Liver (tissue), 8 donors: ENCODE measurements at regions not wholly inside any gene's neighbourhood (a gene's known extent, or its start where the extent isn't known, plus 50 kb on each side); places are given as distances from the start of the nearest gene placed in this dataset.

Source experiments
- DNase-seq: peaks from one replicate; pipeline ENCODE4 v3.0.0-alpha.2; 2017; ENCODE audit warnings: low spot score
- H3K27ac ChIP-seq, 2 donors: one replicate each; pipeline ENCODE4 v1.7.0; 2013; ENCODE audit warnings: inconsistent platforms in 2 of 2, low read length in 2 of 2, control low read depth in 1 of 2, low read depth in 1 of 2, mild to moderate bottlenecking in 1 of 2
- H3K27me3 ChIP-seq, 4 donors: one replicate each; pipeline versions ENCODE4 v1.6.1 to v1.7.0; 2013; ENCODE audit warnings: low read length in 3 of 4, inconsistent platforms in 1 of 4, mild to moderate bottlenecking in 1 of 4, moderate library complexity in 1 of 4; ENCODE audit not compliant: control insufficient read depth in 4 of 4, insufficient read depth in 4 of 4
- H3K36me3 ChIP-seq, 4 donors: one replicate each; pipeline versions ENCODE4 v1.6.1 to v1.7.0; 2013; ENCODE audit warnings: low read length in 3 of 4, mild to moderate bottlenecking in 3 of 4, low read depth in 1 of 4, moderate library complexity in 1 of 4; ENCODE audit not compliant: control insufficient read depth in 4 of 4, insufficient read depth in 3 of 4
- H3K4me1 ChIP-seq, 4 donors: one replicate each; pipeline versions ENCODE4 v1.6.1 to v1.7.0; 2013; ENCODE audit warnings: low read length in 3 of 4, mild to moderate bottlenecking in 3 of 4, moderate library complexity in 1 of 4; ENCODE audit not compliant: control insufficient read depth in 4 of 4, insufficient read depth in 4 of 4
- H3K4me3 ChIP-seq, 3 donors: one replicate each; pipeline versions ENCODE4 v1.6.1 to v1.7.0; 2013; ENCODE audit warnings: low read length in 3 of 3, control low read depth in 1 of 3, low read depth in 1 of 3, mild to moderate bottlenecking in 1 of 3
- H3K9ac ChIP-seq, 2 donors: one replicate each; pipeline ENCODE4 v1.7.0; 2013; ENCODE audit warnings: low read length in 2 of 2, mild to moderate bottlenecking in 2 of 2, moderate library complexity in 2 of 2, control low read depth in 1 of 2, low read depth in 1 of 2
- H3K9me3 ChIP-seq, 4 donors: one replicate each; pipeline versions ENCODE4 v1.6.1 to v1.7.0; 2013; ENCODE audit warnings: low read length in 3 of 4; ENCODE audit not compliant: control insufficient read depth in 4 of 4
- CTCF ChIP-seq: fragments of 150-350 bp; IDR thresholded peaks from 2 replicates; pipeline ENCODE4 v1.5.1; 2017; ENCODE audit warnings: improper control_type of control experiment, low read depth, low read length; ENCODE audit not compliant: missing input control
- EGR1 ChIP-seq, 2 donors: IDR thresholded peaks; 2 replicates each; pipeline ENCODE4 v1.6.1; 2016 to 2018; ENCODE audit warnings: antibody characterized with exemption in 2 of 2, low read depth in 2 of 2
- FOXA1 ChIP-seq: IDR thresholded peaks from 2 replicates; pipeline ENCODE4 v1.6.1; 2016; ENCODE audit warnings: antibody characterized with exemption
- FOXA2 ChIP-seq: IDR thresholded peaks from 2 replicates; pipeline ENCODE4 v1.6.1; 2016; ENCODE audit warnings: antibody characterized with exemption
- GABPA ChIP-seq, 2 donors: IDR thresholded peaks in 1 of 2; conservative IDR thresholded peaks in 1 of 2; 2 replicates each; pipeline ENCODE4 v1.6.1; 2016; ENCODE audit warnings: antibody characterized with exemption in 2 of 2, mild to moderate bottlenecking in 1 of 2, moderate library complexity in 1 of 2
- HNF4A ChIP-seq, 2 donors: conservative IDR thresholded peaks; 2 replicates each; pipeline ENCODE4 v1.6.1; 2016; ENCODE audit warnings: antibody characterized with exemption in 2 of 2, mild to moderate bottlenecking in 2 of 2
- HNF4G ChIP-seq: IDR thresholded peaks from 2 replicates; pipeline ENCODE4 v1.6.1; 2016; ENCODE audit warnings: antibody characterized with exemption
- JUND ChIP-seq, 2 donors: IDR thresholded peaks; 2 replicates each; pipeline ENCODE4 v1.6.1; 2016; ENCODE audit warnings: antibody characterized with exemption in 2 of 2
- MAX ChIP-seq: IDR thresholded peaks from 2 replicates; pipeline ENCODE4 v1.6.1; 2016; ENCODE audit warnings: antibody characterized with exemption
- NR2F2 ChIP-seq: IDR thresholded peaks from 2 replicates; pipeline ENCODE4 v1.6.1; 2016; ENCODE audit warnings: antibody characterized with exemption
- RAD21 ChIP-seq, 2 donors: IDR thresholded peaks; 2 replicates each; pipeline ENCODE4 v1.6.1; 2016; ENCODE audit warnings: antibody characterized with exemption in 2 of 2, mild to moderate bottlenecking in 2 of 2
- RXRA ChIP-seq, 2 donors: IDR thresholded peaks; 2 replicates each; pipeline ENCODE4 v1.6.1; 2017 to 2018; ENCODE audit warnings: antibody characterized with exemption in 2 of 2, mild to moderate bottlenecking in 1 of 2
- SP1 ChIP-seq: IDR thresholded peaks from 2 replicates; pipeline ENCODE4 v1.6.1; 2018; ENCODE audit warnings: antibody characterized with exemption, mild to moderate bottlenecking
- ZBTB33 ChIP-seq: IDR thresholded peaks from 2 replicates; pipeline ENCODE4 v1.6.1; 2016; ENCODE audit warnings: antibody characterized with exemption
- WGBS: extraction: QIAGEN DNeasy Blood & Tissue Kit; methylation state at CpG from one replicate; pipeline ENCODE4 v1.1.7; 2013; 5-methylcytosine and 5-hydroxymethylcytosine counted together
- donor health status: healthy.
- donor health status: healthy.
- donor health status: healthy.
- donor health status: healthy.
- donor health status: healthy.

GRCh38 chr1:173103006-173103405 lies 52.3 kb upstream of the TNFSF18 start:
- H3K4me3 ChIP-seq, result no peak overlapping the region
- TF ChIP-seq MAX (no peak), GABPA (IDR thresholded peaks at IDR 0.05 in 1 of 2, conservative IDR thresholded peaks at IDR 0.05 in 1 of 2) (no peak), NR2F2 (no peak), RAD21 (IDR thresholded peaks at IDR 0.05) (no peak), CTCF (no peak), RXRA (IDR thresholded peaks at IDR 0.05) (no peak), HNF4A (conservative IDR thresholded peaks at IDR 0.05) (no peak), EGR1 (IDR thresholded peaks at IDR 0.05; ENCODE audit: low read depth in 2 of 2) (no peak), ZBTB33 (no peak)
- no peaks in the 10 kb centered on the region for H3K36me3 ChIP-seq
- H3K4me1 ChIP-seq, result no peaks in the 10 kb centered on the region
- WGBS, result 96% methylated on average over 2 of the region's 2 CpGs
- no peak overlapping the region for H3K27ac ChIP-seq
- no peak overlapping the region for H3K9ac ChIP-seq
- DNase-seq, result no peak
- H3K9me3 ChIP-seq, result peaks cover 0 to 6% (median 2%) of the 10 kb centered on the region in 4 donors
- H3K27me3 ChIP-seq, result no peaks in the 10 kb centered on the region

- TF ChIP-seq NR2F2 (no peak), JUND (IDR thresholded peaks at IDR 0.05) (no peak), GABPA (IDR thresholded peaks at IDR 0.05 in 1 of 2, conservative IDR thresholded peaks at IDR 0.05 in 1 of 2) (no peak), SP1 (no peak), HNF4G (no peak), RAD21 (IDR thresholded peaks at IDR 0.05) (no peak), CTCF (no peak), FOXA2 (no peak), HNF4A (conservative IDR thresholded peaks at IDR 0.05) (no peak), FOXA1 (no peak)
- H3K27me3 ChIP-seq, result no peaks in the 10 kb centered on the region
- 75% methylated on average over 1 of the region's 1 CpG for WGBS
- H3K27ac ChIP-seq, result no peak overlapping the region
- H3K9ac ChIP-seq, result no peak overlapping the region
- no peaks in the 10 kb centered on the region for H3K36me3 ChIP-seq
- peaks cover 0 to 6% (median 2%) of the 10 kb centered on the region in 4 donors for H3K9me3 ChIP-seq
- no peaks in the 10 kb centered on the region for H3K4me1 ChIP-seq
- H3K4me3 ChIP-seq, result no peak overlapping the region
- DNase-seq, result no peak
These were observed 50.8 kb upstream of the TNFSF18 start for GRCh38 chr1:173101589-173101988.
